Vagina (tissue), 2 donors: ENCODE measurements at regions not wholly inside any gene's neighbourhood (a gene's known extent, or its start where the extent isn't known, plus 50 kb on each side); places are given as distances from the start of the nearest gene placed in this dataset.

Source experiments
- POLR2A ChIP-seq, 2 donors: fragments of 450-650 bp; IDR thresholded peaks; one replicate each; pipeline ENCODE4 v1.6.1; 2017; ENCODE audit warnings: antibody characterized with exemption in 2 of 2, mild to moderate bottlenecking in 2 of 2, moderate library complexity in 2 of 2
- POLR2AphosphoS5 ChIP-seq, 2 donors: sonication (generic); formaldehyde crosslinking; IDR thresholded peaks; one replicate each; pipeline ENCODE4 v1.9.0; 2017; ENCODE audit warnings: antibody characterized with exemption in 2 of 2, mild to moderate bottlenecking in 2 of 2, low read depth in 1 of 2; ENCODE audit not compliant: insufficient read depth in 1 of 2
- TF ChIP-seq, protein P1 (sequence below), 3 experiments: fragments of 450-650 bp in 2 of 3; fragments of 200-600 bp in 1 of 3; sonication (generic) in 1 of 3; IDR thresholded peaks; one replicate each; pipeline ENCODE4 v1.5.1; 2017 to 2019; ENCODE audit warnings: antibody characterized with exemption in 3 of 3, mild to moderate bottlenecking in 2 of 3, moderate library complexity in 2 of 3

DNA sequence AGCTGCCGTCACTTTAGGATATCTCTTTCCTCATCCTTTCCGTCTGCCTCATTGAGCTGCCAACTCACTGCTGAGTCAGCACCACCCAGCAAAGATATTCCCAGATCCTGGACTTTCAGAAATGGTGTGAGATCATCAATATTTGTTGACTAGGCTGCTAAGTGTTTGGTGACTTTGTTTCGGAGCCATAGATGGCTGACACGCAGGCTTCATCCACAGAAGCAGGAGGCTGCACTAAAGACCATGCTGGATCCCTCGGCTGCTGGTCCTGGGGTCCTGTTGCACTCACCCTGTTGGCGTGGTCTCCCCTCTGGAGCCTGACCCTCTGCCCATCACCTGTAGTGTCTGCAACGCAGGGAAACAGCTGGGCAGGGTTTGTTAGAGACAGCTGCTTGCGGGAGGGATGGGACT, 96.5 kb downstream of the ERMARD start:
- TF ChIP-seq, protein P1, sequence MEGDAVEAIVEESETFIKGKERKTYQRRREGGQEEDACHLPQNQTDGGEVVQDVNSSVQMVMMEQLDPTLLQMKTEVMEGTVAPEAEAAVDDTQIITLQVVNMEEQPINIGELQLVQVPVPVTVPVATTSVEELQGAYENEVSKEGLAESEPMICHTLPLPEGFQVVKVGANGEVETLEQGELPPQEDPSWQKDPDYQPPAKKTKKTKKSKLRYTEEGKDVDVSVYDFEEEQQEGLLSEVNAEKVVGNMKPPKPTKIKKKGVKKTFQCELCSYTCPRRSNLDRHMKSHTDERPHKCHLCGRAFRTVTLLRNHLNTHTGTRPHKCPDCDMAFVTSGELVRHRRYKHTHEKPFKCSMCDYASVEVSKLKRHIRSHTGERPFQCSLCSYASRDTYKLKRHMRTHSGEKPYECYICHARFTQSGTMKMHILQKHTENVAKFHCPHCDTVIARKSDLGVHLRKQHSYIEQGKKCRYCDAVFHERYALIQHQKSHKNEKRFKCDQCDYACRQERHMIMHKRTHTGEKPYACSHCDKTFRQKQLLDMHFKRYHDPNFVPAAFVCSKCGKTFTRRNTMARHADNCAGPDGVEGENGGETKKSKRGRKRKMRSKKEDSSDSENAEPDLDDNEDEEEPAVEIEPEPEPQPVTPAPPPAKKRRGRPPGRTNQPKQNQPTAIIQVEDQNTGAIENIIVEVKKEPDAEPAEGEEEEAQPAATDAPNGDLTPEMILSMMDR (IDR thresholded peaks at IDR 0.05) = no peak
- TF ChIP-seq POLR2A (IDR thresholded peaks at IDR 0.05) (no peak), POLR2AphosphoS5 (IDR thresholded peaks at IDR 0.05; ENCODE audit: insufficient read depth in 1 of 2, low read depth in 1 of 2) (no peak)
